NCI-H774 (cell line): ENCODE measurements at regions not wholly inside any gene's neighbourhood (a gene's known extent, or its start where the extent isn't known, plus 50 kb on each side); places are given as distances from the start of the nearest gene placed in this dataset.

Experiments
- DNase-seq: peaks from one replicate; lab custom pipeline; 2025; lab: John Stamatoyannopoulos, UW

- no peak for DNase-seq
Observed at GRCh38 chr18:30527226-30527625, 515.3 kb downstream of the DSC3 start.

- DNase-seq = no peak
Observed at GRCh38 chr18:30522288-30522929, 520.1 kb downstream of the DSC3 start.

- DNase-seq = no peak
Observed at GRCh38 chr18:30514059-30514458, 528.5 kb downstream of the DSC3 start.

- DNase-seq = no peak
Observed at GRCh38 chr18:30512872-30513271, 529.7 kb downstream of the DSC3 start.

- no peak for DNase-seq
Observed at GRCh38 chr18:30510882-30511281, 531.7 kb downstream of the DSC3 start.

- DNase-seq = no peak
Observed at GRCh38 chr18:30501594-30501993, 540.9 kb downstream of the DSC3 start.

- no peak for DNase-seq
Observed at GRCh38 chr18:30500240-30500945, 542.1 kb downstream of the DSC3 start.

GRCh38 chr18:30499721-30500120 is 542.8 kb downstream of the DSC3 start:
- no peak for DNase-seq

GRCh38 chr18:30492552-30493129 is 549.9 kb downstream of the DSC3 start:
- no peak for DNase-seq

GRCh38 chr18:30491815-30492551 is 550.6 kb downstream of the DSC3 start:
- DNase-seq = no peak

- no peak for DNase-seq
Observed at GRCh38 chr18:30489890-30490643, 552.5 kb downstream of the DSC3 start.

- no peak for DNase-seq
Observed at GRCh38 chr18:30487962-30488361, 554.6 kb downstream of the DSC3 start.

- no peak for DNase-seq
Observed at GRCh38 chr18:30486856-30487255, 555.7 kb downstream of the DSC3 start.

GRCh38 chr18:30485078-30485477 is 557.5 kb downstream of the DSC3 start:
- no peak for DNase-seq

GRCh38 chr18:30481871-30482270 is 560.7 kb downstream of the DSC3 start:
- no peak for DNase-seq

- DNase-seq = no peak
Observed at GRCh38 chr18:30469091-30469490, 573.5 kb downstream of the DSC3 start.

- no peak for DNase-seq
Observed at GRCh38 chr18:30465096-30465495, 577.4 kb downstream of the DSC3 start.

- no peak for DNase-seq
Observed at GRCh38 chr18:30457156-30457555, 585.4 kb downstream of the DSC3 start.

- no peak for DNase-seq
Observed at GRCh38 chr18:30455741-30456140, 586.8 kb downstream of the DSC3 start.

GRCh38 chr18:30454920-30455319 is 587.6 kb downstream of the DSC3 start:
- DNase-seq = no peak

- no peak for DNase-seq
Observed at GRCh38 chr18:30451981-30452380, 590.6 kb downstream of the DSC3 start.

- no peak for DNase-seq
Observed at GRCh38 chr18:30450927-30451326, 591.6 kb downstream of the DSC3 start.
